ENCODE measurements at regions not wholly inside any gene's neighbourhood (a gene's known extent, or its start where the extent isn't known, plus 50 kb on each side); places are given as distances from the start of the nearest gene placed in this dataset.

DNA sequence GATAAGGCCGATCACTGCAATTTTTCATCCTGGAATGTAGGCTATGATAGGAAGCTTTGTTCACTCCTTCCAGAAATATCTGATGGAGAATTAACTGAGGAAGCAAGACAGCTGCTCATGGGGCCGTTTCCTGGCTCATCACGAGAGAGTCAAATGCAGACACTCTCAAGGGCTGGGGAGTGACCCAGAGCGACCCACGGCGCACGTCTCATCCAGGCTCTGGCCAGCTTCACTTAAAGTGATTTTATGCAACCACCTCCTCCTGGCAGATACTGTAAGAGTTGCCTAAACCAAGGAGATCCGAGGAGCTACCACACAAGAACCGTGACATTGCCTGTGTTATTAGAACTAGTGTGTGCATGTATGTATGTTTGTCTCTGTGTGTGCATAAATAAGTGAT, 530.8 kb downstream of the TCERG1L start:
- no peak for DNase-seq

GRCh38 chr10:130781206-130781605, 530.3 kb downstream of the TCERG1L start:
- no peak for DNase-seq

DNA sequence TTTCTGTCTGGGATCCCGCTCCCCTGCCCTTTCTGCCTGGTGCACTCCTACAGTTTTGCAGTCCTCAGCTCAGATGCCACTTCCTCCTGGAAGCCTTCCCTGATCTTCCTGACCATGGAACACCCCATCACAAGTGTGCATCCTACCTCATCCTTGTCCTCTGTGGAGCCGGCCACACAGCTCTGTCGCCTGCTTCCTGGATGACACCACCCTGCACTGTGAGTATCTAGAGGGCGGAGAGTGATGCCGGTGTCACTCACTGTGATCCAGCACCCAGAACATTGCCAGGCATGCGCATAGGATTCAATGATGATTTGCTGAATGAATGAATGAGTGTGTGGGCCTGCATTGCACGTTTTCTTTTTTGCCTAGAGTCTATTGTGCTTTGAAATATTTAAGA, 529.9 kb downstream of the TCERG1L start:
- DNase-seq = no peak

DNA sequence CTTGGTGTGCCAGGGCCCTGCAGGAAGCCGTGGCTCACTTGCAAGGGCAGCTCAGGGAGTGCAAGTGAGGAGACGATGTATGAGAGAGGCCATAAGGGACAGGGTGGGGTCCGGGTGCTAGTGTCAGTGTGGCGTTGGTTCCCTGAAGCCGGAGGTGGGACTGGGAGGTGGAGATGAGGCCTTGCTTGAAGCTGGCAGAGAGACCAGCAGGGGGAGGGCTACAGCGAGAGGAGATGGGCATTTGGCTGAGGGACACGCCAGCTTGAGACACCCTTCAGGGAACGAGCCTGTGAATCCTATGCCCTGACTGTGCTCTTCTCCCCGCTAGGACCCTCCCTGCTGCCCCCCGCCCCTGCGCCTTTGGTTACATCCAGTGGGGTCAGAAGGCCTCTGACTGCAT, 529.1 kb downstream of the TCERG1L start:
- DNase-seq = no peak

GRCh38 chr10:130784326-130784725, 527.2 kb downstream of the TCERG1L start:
- DNase-seq = no peak

DNA sequence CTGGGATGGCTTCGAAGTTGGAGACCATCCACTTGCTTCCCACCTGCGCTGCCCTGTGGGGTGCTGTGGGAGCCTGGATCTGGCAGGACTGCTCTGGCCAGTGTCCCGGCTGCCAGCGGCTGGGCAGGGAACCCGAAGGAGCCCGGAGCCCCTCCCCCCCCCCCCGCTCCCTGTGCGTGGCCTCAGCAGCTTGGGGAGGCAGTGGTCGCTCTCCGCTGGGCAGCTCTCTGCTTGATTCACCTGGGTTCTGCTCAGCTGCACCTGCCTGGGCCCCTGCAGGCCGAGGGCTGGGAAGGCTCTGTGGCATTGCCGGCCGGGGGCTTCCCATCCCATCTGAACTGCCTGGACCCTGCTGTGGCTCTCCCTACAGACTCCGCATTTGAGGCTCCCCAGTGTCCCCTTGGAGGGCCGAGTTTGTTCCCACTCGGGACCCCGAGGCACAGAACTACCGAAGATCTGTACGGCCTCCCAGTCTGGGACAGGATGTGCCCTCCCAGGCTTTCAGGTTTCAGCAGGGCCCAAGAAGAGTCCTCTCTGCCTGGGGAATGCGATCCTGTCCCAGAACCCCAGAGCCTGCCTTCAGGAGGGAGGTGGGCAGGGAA, 525.1 kb downstream of the TCERG1L start:
- no peak for DNase-seq

DNA sequence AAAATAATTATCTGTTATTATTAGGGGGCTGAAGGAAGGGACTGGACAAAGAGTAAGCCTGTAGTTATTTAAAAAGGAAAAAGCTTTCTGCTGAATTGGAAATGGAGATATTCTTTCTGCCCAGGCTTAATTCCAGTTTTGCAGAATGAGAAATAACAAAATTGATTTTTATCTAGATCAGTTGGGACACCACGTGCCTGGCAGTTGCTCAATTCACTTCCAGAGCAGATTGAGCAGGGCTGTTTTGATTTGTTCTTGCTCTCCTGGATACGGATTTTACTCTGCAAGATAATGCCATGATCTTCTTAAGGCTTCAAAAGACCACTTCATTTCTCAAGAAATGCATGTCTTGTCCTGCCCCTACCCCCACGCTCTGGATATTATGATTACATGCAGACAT, 524.3 kb downstream of the TCERG1L start:
- DNase-seq = peak in 1 of 2 donors; percentile 3

- no peak for DNase-seq
These were observed 523.7 kb downstream of the TCERG1L start for GRCh38 chr10:130787821-130788220.

- DNase-seq = no peak
These were observed 521.2 kb downstream of the TCERG1L start for GRCh38 chr10:130790339-130790738.

DNA sequence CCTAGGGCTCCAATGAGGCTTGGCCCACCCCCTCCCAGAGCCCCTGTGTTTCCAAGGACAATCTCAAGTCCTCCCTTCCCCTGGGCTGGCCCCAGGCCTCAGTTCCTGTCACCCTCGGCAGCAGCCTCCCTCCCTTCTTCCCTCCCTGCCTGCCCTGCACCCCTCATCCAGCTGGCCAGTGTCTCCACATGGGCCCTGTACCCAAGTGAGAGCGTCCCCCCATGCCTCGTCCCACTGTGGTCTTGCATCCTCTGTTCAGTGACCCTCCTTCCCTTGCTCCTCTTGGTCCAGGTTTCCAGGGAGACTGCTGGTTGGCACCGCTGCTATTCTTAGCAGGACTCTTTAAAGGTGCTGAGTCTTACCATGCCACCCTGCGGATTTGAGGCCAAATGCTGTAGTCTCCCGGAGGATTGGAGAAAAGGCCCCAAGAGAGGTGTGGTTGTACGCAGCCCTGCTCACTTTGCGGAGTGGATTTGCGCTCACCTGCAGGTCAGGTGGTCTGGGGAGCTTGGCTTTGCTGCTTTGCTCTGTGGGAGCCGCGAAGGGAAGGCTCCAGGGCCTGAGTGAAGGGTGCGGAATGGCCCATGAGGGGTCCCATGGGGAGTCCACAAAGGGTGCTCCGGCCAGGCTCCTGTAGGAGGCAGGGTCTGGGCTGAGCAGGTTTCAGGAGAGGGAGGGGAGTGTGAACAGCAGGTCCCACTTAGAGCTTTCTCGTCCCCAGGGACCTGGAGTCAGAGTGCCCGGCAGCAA, 519.2 kb downstream of the TCERG1L start:
- DNase-seq = no peak

GRCh38 chr10:130795819-130796218, 515.7 kb downstream of the TCERG1L start:
- no peak for DNase-seq

GRCh38 chr10:130799532-130799931, 512.0 kb downstream of the TCERG1L start:
- no peak for DNase-seq

GRCh38 chr10:130800281-130800680, 511.2 kb downstream of the TCERG1L start:
- DNase-seq = no peak

DNA sequence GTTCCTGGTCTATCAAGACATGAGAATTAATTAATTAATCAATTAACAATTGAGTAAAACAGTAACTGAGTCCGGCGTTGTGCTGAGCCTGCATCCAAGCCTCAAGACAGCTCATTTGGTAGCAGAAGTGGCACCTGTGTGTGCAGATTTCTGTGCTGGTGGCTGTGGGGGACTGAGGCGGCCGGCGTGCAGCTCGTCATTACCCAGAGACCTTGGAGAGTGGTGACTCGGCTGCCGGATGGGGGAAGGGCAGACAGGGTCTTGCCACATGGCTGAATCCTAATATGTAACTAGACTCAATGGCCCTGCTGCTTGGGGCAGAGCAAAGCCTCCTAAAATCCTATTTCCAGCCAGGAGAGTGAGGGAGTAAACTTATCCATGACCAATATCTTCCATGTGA, 510.2 kb downstream of the TCERG1L start:
- DNase-seq = no peak

GRCh38 chr10:130801784-130802183, 509.7 kb downstream of the TCERG1L start:
- DNase-seq = no peak

DNA sequence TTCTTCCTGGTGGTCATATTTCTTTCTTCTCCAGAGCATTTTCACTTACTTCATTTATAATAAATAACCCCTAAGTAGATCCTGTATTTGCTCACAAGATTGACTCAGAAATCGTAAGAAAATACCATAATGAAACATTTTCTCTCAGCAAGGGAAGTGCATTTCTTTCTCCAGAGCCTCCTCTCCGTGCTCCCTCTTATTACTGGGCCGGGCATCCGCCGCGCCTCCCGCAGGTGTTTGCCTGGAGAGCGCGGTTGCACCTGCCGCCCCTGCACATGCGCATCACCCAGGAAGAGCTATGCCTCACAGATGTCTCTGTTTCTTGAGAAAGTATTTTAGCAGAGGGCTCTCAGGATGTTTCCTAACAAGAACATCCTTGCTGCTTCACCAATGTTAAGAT, 509.2 kb downstream of the TCERG1L start:
- no peak for DNase-seq

DNA sequence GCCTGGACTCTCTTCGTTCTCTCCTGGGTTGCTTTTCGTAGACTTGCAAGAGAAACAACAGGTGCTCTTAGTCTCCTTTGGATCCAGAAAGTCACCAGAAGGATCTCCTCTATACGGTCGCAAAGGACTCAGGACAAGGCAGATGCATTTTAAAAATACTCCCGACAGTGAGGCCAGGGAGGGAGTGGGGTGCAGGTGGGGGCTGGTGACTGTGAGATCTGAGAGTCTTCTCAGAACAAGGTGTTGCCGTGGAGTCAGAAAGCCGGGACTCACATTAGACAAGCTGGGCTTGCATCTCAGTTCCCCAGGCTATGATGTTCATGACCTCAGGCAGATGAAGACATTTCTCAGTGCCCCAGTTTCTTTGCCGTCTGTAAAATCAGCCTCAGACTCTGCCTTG, 507.2 kb downstream of the TCERG1L start:
- DNase-seq = no peak

DNA sequence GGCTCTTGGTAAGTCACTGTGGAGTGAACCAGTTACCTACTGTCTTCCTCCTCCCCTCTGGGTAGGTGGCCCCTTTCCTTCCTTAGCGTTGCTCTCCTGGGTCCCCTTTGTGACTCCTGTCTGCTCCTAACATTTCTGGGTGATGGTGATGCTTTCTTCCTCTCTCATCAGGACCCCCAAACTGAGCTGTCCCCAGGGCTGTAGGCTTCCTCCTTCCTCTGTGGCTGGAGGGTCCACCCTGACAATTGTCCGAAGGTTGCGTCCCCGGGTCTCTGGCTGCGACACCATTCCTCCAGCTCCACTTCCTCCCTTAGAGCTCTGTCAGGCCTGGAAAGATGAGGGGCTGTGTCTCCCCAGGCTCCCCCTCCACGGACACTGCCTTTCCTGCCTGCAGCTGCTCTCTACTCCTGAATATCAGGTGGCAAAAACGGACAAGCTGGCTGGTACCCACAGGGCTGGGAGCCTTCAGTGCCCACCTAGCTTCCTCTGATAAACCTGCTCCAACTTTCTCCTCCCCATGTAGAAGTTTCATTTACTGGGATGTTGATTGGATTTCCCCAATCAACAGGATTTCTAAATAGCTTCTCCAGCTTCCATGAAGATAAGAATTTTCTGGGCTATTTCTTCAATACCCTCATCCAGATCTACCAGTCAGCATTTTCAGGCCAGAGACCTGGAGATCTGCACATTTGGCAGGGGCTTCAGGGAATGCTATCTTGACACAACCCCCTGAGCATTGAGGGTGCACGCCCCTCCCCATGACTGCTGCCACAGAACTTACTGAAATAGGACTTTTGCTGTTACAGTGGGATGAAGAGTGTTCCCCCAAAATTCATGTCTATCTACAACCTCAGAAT, 506.5 kb downstream of the TCERG1L start:
- no peak for DNase-seq

DNA sequence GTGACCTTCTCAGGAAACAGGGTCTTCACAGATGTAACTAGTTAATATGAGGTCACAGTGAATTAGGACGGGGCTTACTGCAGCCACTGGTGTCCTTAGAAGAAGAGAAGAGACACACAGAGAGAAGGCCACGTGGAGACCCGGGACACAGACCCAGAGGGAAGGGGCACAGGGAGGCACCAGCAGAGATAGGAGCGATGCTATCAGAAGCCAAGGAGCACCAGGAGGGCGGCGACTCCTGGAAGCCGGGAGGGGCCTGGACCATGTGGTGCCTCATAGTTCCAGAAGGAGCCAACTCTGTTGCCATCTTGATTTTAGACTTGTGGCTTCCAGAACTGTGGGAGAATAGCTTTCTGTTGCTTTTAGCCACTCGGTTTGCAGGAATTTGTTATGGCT, 505.9 kb downstream of the TCERG1L start:
- no peak for DNase-seq

DNA sequence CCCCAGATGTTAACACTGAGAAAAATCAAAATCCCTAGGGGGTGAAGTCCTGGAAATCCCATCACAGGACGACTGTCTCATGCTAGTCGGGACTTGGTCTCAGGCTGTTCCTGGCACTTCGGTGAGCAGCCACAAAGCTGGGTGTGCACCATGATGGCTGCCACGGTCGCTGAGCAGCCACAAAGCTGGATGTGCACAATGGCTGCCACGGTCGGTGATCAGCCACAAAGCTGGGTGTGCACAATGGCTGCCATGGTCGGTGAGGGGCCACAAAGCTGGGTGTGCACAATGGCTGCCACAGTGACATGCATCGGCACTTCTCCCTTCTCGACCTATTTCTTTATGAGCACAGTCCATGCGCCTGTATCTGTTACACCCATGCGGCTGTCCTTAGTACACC, 505.1 kb downstream of the TCERG1L start:
- no peak for DNase-seq

DNA sequence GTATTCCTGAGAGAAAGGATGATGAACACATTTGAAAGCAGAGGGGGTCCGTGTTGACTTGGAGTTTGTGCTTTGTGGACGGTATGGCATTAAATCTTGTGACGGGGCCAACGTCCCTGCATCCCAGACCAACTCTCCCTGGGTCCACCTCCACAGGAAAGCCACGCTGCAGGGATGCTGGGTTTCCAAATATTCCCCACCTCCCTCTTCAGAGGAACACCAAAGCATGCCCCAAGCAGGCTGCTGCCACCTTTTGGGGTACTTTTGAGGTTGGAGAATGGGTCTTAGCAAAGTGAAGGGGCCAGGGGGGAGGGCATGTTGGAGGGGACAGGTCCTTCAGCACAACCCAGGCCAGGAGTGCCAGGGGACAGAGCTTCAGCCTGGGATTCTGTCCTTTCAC, 504.4 kb downstream of the TCERG1L start:
- no peak for DNase-seq

DNA sequence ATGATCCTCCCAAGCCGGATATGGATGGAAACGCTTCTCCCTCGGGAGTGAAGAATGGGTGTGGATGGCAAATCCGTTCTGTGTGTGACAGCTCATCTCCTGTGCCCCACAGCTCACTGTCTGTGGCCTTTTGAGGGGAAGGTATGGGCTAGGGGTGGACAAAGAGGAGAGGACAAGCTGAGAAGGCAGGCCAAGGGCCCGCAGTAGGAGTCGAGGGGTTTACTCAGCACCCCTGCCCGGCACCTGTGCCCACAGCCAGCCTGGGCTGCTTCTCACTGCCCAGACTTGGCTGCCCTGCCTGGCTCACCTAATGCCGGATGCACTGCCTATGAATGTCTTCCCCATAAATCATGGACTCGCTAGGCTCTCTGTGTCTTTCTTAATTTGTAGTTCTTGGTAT, 503.8 kb downstream of the TCERG1L start:
- no peak for DNase-seq

DNA sequence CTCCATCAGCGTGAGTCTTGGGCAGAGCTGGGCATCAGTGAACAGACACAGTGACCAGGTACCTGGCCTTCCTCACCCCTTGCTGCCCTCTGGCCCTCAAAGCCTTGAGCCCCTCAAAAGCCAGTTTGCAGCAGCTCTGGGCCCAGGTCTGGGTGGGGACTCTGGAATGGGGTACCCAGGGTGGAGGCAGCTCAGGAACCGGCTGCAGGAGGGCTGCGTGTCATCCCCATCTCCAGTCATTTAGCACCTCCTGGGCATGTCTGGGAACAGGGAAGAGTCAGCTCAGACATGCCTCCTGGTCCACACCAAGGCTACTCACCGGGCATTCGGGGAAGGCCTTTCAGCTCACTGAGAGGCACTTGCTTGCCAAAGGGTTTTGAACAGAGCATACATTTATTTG, 503.3 kb downstream of the TCERG1L start:
- DNase-seq = no peak

- no peak for DNase-seq
These were observed 502.8 kb downstream of the TCERG1L start for GRCh38 chr10:130808686-130809085.

Data from hippocampal formation (tissue), 2 donors.